ENCODE measurements at regions not wholly inside any gene's neighbourhood (a gene's known extent, or its start where the extent isn't known, plus 50 kb on each side); places are given as distances from the start of the nearest gene placed in this dataset.
A peak's percentile ranks its signal among the peaks of the same experiment; 100 is the strongest.

GRCh38 chr10:117654105-117654504 lies 111.6 kb downstream of the EMX2 start:
- H3K4me3 ChIP-seq (ENCODE audit: low read depth, low read length), result no peak overlapping the region
- ChIA-PET POLR2A (no interaction called here), CTCF (no interaction called here)
- DNase-seq (ENCODE audit: low read depth, low spot score), result no peak
- TF ChIP-seq CTCF (IDR thresholded peaks at IDR 0.05; ENCODE audit: insufficient read depth, low read length, missing control alignments), result no peak

DNA sequence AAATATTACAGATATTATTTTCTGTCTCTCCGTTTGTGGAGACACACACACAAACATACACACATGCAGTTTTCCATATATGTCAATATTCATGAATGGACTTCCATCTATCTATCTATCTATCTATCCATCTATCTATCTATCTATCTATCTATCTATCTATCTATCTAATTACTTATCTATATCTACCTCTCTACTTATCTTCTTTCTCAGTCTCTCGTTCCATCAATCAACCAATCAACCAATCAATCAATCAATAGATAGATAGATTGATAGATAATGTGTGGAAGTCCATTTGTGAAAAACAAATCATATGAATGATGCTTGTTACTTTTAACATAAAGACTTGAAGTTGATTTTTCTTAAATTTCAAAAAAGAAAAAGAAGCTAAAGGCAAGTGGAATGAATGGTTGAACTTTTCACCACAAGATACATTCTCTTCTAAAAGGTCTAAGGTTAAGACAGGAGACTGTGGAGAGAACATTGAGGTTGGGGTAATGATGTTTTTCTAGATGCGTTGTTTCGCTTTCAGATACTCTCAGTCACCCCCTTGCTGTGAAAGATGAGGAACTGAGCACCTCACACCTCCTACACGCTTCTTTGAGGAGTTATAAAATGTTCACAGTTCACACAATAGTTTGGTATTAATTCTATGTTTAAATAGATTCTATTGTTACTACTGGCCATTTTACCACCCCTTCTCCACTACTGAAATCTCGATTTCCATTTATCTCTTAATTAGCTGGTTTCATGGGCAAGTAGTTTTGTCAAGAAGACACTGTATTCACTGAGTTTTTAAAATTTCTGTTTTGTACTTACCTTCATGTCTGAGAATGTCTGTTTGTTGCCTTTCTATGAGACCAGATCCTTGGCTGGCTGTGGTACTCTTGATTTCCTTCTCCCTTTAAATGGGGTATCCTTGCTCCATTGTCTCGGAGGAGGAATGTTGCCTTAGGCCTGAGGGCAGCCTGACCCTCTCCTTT lies 114.1 kb downstream of the EMX2 start:
- no peak for DNase-seq (ENCODE audit: low read depth, low spot score)
- CTCF ChIA-PET, result no interaction called here
- POLR2A ChIA-PET, result no interaction called here
- TF ChIP-seq CTCF (IDR thresholded peaks at IDR 0.05; ENCODE audit: insufficient read depth, low read length, missing control alignments), result no peak
- H3K4me3 ChIP-seq (ENCODE audit: low read depth, low read length), result no peak overlapping the region

DNA sequence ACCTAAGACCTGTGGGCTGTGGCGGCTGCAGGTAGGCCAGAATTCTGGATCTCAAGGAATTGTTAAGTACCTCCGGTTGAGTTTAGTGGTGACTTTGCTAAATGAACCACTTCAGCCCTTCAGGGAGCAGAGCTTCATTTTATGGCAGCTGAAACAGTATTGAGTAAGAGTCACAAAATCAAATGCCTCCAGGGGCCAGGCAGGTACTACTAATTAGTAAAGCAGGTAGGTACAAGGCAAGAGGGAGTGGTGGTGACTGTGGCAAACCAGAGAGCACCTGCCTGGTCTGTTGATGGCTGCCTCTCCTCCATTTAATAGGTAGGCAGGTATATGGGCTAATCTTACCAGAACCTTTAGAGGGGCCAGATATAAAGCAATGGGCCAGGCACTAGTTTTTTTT lies 118.8 kb downstream of the EMX2 start:
- POLR2A ChIA-PET, result no interaction called here

GRCh38 chr10:117662126-117662525 lies 119.6 kb downstream of the EMX2 start:
- peak; percentile 42 for DNase-seq (ENCODE audit: low read depth, low spot score)
- no peak overlapping the region for H3K4me3 ChIP-seq (ENCODE audit: low read depth, low read length)
- POLR2A ChIA-PET, result no interaction called here
- TF ChIP-seq CTCF (IDR thresholded peaks at IDR 0.05; ENCODE audit: insufficient read depth, low read length, missing control alignments), result no peak
- CTCF ChIA-PET, result no interaction called here

More for the DNA sequence above, 118.8 kb downstream of the EMX2 start:
- H3K4me3 ChIP-seq (ENCODE audit: low read depth, low read length), result no peak overlapping the region
- DNase-seq (ENCODE audit: low read depth, low spot score), result no peak
- TF ChIP-seq CTCF (IDR thresholded peaks at IDR 0.05; ENCODE audit: insufficient read depth, low read length, missing control alignments), result no peak
- CTCF ChIA-PET, result no interaction called here

- no peak for DNase-seq (ENCODE audit: low read depth, low spot score)
- ChIA-PET POLR2A (no interaction called here), CTCF (no interaction called here)
- no peak overlapping the region for H3K4me3 ChIP-seq (ENCODE audit: low read depth, low read length)
- no peak for TF ChIP-seq CTCF (IDR thresholded peaks at IDR 0.05; ENCODE audit: insufficient read depth, low read length, missing control alignments)
These were observed 120.4 kb downstream of the EMX2 start for GRCh38 chr10:117662751-117663540.

GRCh38 chr10:117663750-117664149 lies 121.2 kb downstream of the EMX2 start:
- ChIA-PET POLR2A (no interaction called here), CTCF (no interaction called here)
- DNase-seq (ENCODE audit: low read depth, low spot score), result peak; percentile 86
- no peak overlapping the region for H3K4me3 ChIP-seq (ENCODE audit: low read depth, low read length)
- no peak for TF ChIP-seq CTCF (IDR thresholded peaks at IDR 0.05; ENCODE audit: insufficient read depth, low read length, missing control alignments)

All from AG04449 (cell line).